ENCODE measurements at regions not wholly inside any gene's neighbourhood (a gene's known extent, or its start where the extent isn't known, plus 50 kb on each side); places are given as distances from the start of the nearest gene placed in this dataset.
A peak's percentile ranks its signal among the peaks of the same experiment; 100 is the strongest.

- DNase-seq (ENCODE audit: low read depth), result no peak
Observed at GRCh38 chr3:64761729-64762128, 73.9 kb upstream of the ADAMTS9 start.

GRCh38 chr3:64760258-64760657, 72.5 kb upstream of the ADAMTS9 start:
- DNase-seq (ENCODE audit: low read depth), result no peak

DNA sequence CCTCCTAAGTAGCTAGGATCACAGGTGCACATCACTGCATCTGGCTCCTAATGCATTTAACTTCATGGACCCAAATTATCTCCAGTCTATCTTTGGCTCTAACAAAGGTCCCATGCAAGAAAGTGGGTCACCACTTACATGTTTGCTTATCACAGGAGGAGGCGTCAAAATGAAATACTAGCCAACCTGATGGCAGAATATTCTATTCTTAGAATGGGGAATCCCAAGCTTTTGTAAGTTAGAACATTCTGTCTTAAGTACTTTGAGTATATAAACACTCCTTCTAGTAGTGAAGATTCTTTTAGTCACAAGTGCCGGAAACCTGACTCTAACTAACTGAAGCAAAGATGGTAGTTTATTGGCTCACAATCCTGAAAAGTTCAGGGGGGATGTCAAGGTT, 72.0 kb upstream of the ADAMTS9 start:
- no peak for DNase-seq (ENCODE audit: low read depth)

DNA sequence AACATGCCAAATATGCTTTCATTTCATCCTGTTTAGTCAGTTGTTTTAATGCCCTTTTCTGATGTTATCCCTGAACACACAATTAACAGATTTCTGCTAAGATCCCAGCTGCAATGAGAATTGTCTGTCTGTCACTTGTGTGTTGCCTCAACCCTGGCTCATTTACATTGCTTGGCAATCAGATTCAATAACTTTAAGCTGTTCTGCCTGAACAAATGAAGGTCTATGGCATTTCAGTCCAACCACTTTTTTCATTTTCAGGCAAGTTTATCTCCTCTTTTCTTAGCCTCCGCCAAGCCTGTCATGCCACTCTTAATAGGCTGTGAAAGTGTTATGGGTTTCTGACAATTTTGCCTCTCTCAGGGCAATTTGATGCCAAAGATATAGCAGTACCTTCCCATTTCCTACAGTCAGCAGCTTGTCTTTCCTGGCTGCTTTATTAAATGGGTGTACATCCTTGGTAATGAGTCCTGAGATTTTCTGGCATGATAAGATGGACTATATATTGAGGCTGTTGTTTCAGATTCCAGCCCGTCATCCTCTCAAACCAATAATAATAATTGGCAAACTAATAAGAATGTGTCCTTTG, 68.7 kb upstream of the ADAMTS9 start:
- DNase-seq (ENCODE audit: low read depth), result no peak

GRCh38 chr3:64748244-64748904, 60.6 kb upstream of the ADAMTS9 start:
- DNase-seq (ENCODE audit: low read depth), result no peak

- no peak for DNase-seq (ENCODE audit: low read depth)
Observed at GRCh38 chr3:64747679-64748078, 59.9 kb upstream of the ADAMTS9 start.

DNA sequence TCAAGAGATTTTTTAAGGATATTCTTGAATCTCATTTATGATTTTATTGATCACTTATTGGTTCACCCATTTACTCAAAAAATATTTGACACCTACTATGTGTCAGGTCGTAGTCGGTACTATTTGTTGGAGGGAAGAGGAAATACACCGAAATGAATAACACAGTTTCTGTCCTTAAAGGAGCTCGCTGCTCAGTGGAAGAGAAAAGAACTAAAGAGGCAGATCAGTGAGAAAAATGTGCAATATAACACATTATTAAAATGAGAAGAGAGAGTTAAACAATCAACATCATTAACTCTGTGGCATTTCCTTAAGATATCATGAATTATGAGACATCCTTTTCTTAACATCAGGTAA, 56.1 kb upstream of the ADAMTS9 start:
- DNase-seq (ENCODE audit: low read depth), result no peak

DNA sequence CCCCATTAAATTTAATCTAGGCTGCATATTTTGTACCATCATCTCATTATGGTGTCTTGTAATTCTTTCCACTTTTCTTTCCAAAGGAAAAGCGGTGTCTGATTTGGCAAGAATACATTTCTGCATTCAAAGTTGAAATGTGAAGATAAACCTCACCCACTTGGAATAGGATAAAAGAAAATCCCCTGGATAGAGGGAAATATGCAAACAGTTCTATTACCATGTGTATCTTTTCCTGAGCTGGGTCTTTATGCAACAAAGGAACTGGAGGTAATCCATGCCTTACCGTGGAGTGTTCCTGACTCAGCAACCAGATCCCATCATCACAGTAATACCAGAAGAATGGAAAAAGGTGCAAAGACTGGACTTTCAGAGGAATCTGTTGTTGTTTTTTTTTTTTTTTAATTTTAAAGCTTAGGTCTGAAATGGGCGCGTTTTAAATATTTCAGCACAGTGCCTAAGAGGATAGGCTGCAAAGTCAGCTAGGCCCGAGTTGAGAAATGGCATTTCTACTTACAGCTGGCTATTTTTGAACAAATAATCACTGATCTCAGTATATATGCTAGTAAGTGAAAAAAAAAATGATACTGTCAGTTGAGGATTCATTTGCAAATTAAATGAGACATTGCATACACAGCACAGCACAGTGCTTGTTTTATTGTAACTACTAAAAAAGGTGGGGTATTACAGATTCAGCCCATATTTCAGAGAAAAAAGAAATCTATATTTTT, 55.5 kb upstream of the ADAMTS9 start:
- no peak for DNase-seq (ENCODE audit: low read depth)

DNA sequence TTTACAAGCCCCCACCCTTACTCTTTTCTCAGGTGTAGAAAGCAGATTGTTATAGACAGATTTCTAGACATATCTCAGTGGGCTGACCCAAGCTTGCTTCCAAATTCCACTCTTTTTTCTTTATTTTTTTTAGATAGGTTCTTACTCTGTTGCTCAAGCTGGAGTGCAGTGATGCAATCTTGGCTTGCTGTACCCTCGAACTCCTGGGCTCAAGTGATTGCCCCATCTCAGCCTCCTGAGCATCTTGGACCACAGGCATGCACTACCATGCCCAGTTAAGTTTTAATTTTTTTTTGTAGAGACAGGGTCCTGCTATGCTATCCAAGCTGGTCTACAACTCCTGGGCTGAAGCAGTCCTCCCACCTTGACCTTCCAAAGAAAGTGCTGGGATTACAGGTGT, 53.5 kb upstream of the ADAMTS9 start:
- no peak for DNase-seq (ENCODE audit: low read depth)

GRCh38 chr3:64739971-64740631, 52.3 kb upstream of the ADAMTS9 start:
- peak; percentile 20 for DNase-seq (ENCODE audit: low read depth)
